ENCODE measurements at regions not wholly inside any gene's neighbourhood (a gene's known extent, or its start where the extent isn't known, plus 50 kb on each side); places are given as distances from the start of the nearest gene placed in this dataset.

GRCh38 chr7:41033500-41033899 lies 669.4 kb downstream of the INHBA start (continued):
- TF ChIP-seq EP300 (IDR thresholded peaks at IDR 0.05) (no peak), EHF (CRISPR knock-in tag; IDR thresholded peaks at IDR 0.05) (no peak), CEBPB (IDR thresholded peaks at IDR 0.05) (no peak), GATA3 (IDR thresholded peaks at IDR 0.05; ENCODE audit: borderline replicate concordance) (no peak), BHLHE40 (IDR thresholded peaks at IDR 0.05; ENCODE audit: low read depth, low read length) (no peak)

GRCh38 chr7:41030673-41031072 lies 672.2 kb downstream of the INHBA start:
- ChIA-PET POLR2A (no interaction called here), CTCF (interaction anchor here (0.7 kb wide), 1 partner anchor 549 kb away, joined by 3 read pairs; no protein-coding TSS in a partner anchor)
- TF ChIP-seq NPAS2 (CRISPR knock-in tag; IDR thresholded peaks at IDR 0.05; ENCODE audit: borderline replicate concordance): no peak
- no peak for TF ChIP-seq HOXA7 (CRISPR knock-in tag; IDR thresholded peaks at IDR 0.05)
- no peak for TF ChIP-seq RCOR1 (IDR thresholded peaks at IDR 0.05; ENCODE audit: low read depth, low read length)
- no peak for TF ChIP-seq ZC3H11A (IDR thresholded peaks at IDR 0.05)
- TF ChIP-seq HOXB13 (CRISPR knock-in tag; IDR thresholded peaks at IDR 0.05; ENCODE audit: low read depth): no peak
- TF ChIP-seq FOSB (CRISPR knock-in tag; IDR thresholded peaks at IDR 0.05): no peak
- no peak for TF ChIP-seq ZNF302 (CRISPR knock-in tag; IDR thresholded peaks at IDR 0.05)
- TF ChIP-seq CHD4 (IDR thresholded peaks at IDR 0.05; ENCODE audit: borderline replicate concordance): no peak
- no peak for TF ChIP-seq E2F6 (IDR thresholded peaks at IDR 0.05; ENCODE audit: borderline replicate concordance, low read depth)
- TF ChIP-seq REST (IDR thresholded peaks at IDR 0.05): no peak
- no peak for TF ChIP-seq HMGXB4 (CRISPR knock-in tag; IDR thresholded peaks at IDR 0.05; ENCODE audit: borderline replicate concordance)
- TF ChIP-seq ESRRA (IDR thresholded peaks at IDR 0.05; ENCODE audit: borderline replicate concordance, low read length): no peak
- no peak for TF ChIP-seq POLR2AphosphoS2 (conservative IDR thresholded peaks at IDR 0.05; ENCODE audit: low read length)
- Histone ChIP-seq H3K4me2 (no peak overlapping the region), H3K27ac (no peak overlapping the region), H3K4me1 (peaks cover 13% of the 10 kb centered on the region), H3K4me3 (no peak overlapping the region), H3K9me3 (no peaks in the 10 kb centered on the region)
- FAIRE-seq (no peak), ATAC-seq (no peak), DNase-seq (ENCODE audit: low read depth in 1 of 2, low spot score in 1 of 2) (no peak)
- 32% methylated on average over 5 of the region's 5 CpGs for WGBS (ENCODE audit: missing lambda C conversion rate)

- H3K9me3 ChIP-seq: no peaks in the 10 kb centered on the region
- peak overlapping the region in 1 of 2 experiments; percentile 57; a peak in 2 of 6 replicates for H3K27ac ChIP-seq
- DNase-seq (ENCODE audit: low read depth in 1 of 2, low spot score in 1 of 2) (peak; percentile 33 to 62), ATAC-seq (peak; percentile 67 to 97), FAIRE-seq (no peak)
- H3K4me1 ChIP-seq: peaks cover 13% of the 10 kb centered on the region
- peak overlapping the region; percentile 56 for H3K4me2 ChIP-seq
- POLR2A ChIA-PET: no interaction called here
- peak; percentile 63 for TF ChIP-seq MAFK (IDR thresholded peaks at IDR 0.05; ENCODE audit: partially characterized antibody)
- peak; percentile 84 for TF ChIP-seq JUNB (IDR thresholded peaks at IDR 0.05)
- no peak for TF ChIP-seq USF2 (IDR thresholded peaks at IDR 0.05)
- no peak for TF ChIP-seq BCL3 (IDR thresholded peaks at IDR 0.05)
- no peak for TF ChIP-seq EP300 (IDR thresholded peaks at IDR 0.05)
- TF ChIP-seq NPAS2 (CRISPR knock-in tag; IDR thresholded peaks at IDR 0.05; ENCODE audit: borderline replicate concordance): no peak
- TF ChIP-seq MAX (IDR thresholded peaks at IDR 0.05): 0 out of 2 replicates have a peak, but pooled peaks have one; percentile 42
- TF ChIP-seq FOSL2 (IDR thresholded peaks at IDR 0.05): peak; percentile 77
- TF ChIP-seq FOSL2 (CRISPR knock-in tag; IDR thresholded peaks at IDR 0.05): peak; percentile 57
- 4% methylated on average over 5 of the region's 5 CpGs for WGBS (ENCODE audit: missing lambda C conversion rate)
- CTCF ChIA-PET: interaction anchor here (1.1 kb wide), 1 partner anchor 22 kb away, joined by 3 read pairs; no protein-coding TSS in a partner anchor
- no peak overlapping the region for H3K4me3 ChIP-seq
Measured at GRCh38 chr7:41029072-41029499, 673.8 kb downstream of the INHBA start.

Data from A549 (cell line).